ENCODE measurements at regions not wholly inside any gene's neighbourhood (a gene's known extent, or its start where the extent isn't known, plus 50 kb on each side); places are given as distances from the start of the nearest gene placed in this dataset.

DNA sequence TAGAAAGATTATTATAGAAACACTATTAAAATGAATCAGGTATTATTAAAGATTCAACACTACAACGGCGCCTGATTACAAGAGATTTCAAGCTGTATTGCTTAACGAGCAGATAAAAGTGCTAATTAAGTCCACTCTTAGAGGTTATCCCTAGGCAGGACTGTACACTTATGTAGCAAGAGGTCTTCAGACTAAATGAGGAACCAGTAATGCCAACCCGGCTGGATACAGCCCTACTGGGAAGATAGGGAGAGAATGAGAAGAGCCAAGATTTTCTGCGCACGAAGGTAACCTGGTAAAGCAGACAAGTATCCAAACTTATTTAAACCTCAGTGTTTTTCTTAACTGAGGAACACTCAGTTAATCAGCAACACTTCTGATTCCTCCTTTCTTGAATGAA is 115.7 kb upstream of the HIVEP3 start:
- TF ChIP-seq, protein P1, sequence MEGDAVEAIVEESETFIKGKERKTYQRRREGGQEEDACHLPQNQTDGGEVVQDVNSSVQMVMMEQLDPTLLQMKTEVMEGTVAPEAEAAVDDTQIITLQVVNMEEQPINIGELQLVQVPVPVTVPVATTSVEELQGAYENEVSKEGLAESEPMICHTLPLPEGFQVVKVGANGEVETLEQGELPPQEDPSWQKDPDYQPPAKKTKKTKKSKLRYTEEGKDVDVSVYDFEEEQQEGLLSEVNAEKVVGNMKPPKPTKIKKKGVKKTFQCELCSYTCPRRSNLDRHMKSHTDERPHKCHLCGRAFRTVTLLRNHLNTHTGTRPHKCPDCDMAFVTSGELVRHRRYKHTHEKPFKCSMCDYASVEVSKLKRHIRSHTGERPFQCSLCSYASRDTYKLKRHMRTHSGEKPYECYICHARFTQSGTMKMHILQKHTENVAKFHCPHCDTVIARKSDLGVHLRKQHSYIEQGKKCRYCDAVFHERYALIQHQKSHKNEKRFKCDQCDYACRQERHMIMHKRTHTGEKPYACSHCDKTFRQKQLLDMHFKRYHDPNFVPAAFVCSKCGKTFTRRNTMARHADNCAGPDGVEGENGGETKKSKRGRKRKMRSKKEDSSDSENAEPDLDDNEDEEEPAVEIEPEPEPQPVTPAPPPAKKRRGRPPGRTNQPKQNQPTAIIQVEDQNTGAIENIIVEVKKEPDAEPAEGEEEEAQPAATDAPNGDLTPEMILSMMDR (IDR thresholded peaks at IDR 0.05; ENCODE audit: low read depth, low read length, missing control alignments): no peak
- Histone ChIP-seq H3K36me3 (replicated peaks) (no peaks in the 10 kb centered on the region), H3K4me3 (ENCODE audit: low read depth, low read length) (peak overlapping the region; percentile 82), H3K27ac (no peak overlapping the region), H3K27me3 (replicated peaks) (no peaks in the 10 kb centered on the region)
- DNase-seq: no peak
- in situ Hi-C loops (cut with HindIII; ENCODE audit: low pct_ligation_motif_present, low sequenced_read_pairs): no loop called here

DNA sequence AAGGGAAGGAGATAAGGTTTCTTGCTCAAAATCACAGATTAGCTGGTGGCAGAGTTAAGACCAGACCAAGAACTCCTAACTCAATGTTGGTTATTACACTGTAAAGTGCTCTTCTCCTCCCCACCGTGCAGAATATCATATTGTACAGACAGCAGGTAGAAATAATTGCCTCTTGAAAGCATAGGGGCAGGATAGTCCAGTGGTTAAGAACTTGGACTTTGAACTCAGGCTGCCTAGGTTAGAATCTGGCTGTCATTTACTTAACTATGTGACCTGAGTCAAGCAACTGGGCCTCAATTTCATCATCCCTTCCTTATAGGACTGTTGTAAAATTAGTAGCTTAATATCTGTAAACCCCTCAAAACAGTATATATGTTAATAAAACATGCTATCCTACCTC is 114.9 kb upstream of the HIVEP3 start:
- Histone ChIP-seq H3K27me3 (replicated peaks) (no peaks in the 10 kb centered on the region), H3K27ac (no peak overlapping the region), H3K36me3 (replicated peaks) (no peaks in the 10 kb centered on the region), H3K4me3 (ENCODE audit: low read depth, low read length) (no peak overlapping the region)
- TF ChIP-seq, protein P1 (IDR thresholded peaks at IDR 0.05; ENCODE audit: low read depth, low read length, missing control alignments): no peak
- no peak for DNase-seq
- in situ Hi-C loops (cut with HindIII; ENCODE audit: low pct_ligation_motif_present, low sequenced_read_pairs): no loop called here

DNA sequence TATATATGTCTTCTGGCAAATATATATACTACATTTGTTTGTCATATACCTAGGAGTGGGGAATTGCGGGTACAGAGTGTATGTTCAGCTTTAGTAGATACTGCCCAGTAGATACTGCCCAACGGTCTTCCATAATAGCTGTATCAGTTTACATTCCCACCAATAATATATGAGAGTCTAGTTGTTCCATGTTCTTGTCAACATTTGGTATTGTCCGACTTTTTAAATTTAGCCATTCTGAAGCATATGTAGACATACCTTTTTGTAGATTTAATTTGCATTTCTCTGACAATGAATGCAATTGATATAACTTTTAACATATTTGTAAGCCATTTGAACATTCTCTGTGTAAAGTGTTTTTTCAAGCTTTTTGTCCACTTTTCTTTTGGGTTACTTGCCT is 99.0 kb upstream of the HIVEP3 start:
- no peak overlapping the region for H3K27ac ChIP-seq
- H3K36me3 ChIP-seq (replicated peaks): no peaks in the 10 kb centered on the region
- no peak for DNase-seq
- H3K4me3 ChIP-seq (ENCODE audit: low read depth, low read length): no peak overlapping the region
- no peaks in the 10 kb centered on the region for H3K27me3 ChIP-seq (replicated peaks)
- TF ChIP-seq, protein P1 (IDR thresholded peaks at IDR 0.05; ENCODE audit: low read depth, low read length, missing control alignments): no peak
- in situ Hi-C loops (cut with HindIII; ENCODE audit: low pct_ligation_motif_present, low sequenced_read_pairs): no loop called here

DNA sequence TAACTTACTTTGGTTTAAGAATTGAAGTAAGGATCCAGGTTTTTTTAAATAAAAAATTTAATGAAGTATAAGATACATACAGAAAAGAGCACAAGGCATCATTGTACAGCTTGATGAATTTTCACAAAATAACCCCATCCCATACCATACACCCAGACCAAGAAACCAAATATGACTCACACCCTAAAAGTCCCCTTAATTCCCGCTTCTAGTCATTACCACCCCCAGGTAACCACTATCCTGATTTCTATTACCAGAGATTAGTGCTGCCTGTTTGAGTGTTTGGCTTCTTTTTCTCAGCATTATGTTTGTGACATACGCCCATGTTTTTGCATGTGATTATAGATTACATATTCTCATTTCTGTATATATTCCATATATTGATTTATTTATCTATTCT is 98.5 kb upstream of the HIVEP3 start:
- Histone ChIP-seq H3K36me3 (replicated peaks) (no peaks in the 10 kb centered on the region), H3K27me3 (replicated peaks) (no peaks in the 10 kb centered on the region), H3K4me3 (ENCODE audit: low read depth, low read length) (no peak overlapping the region), H3K27ac (no peak overlapping the region)
- in situ Hi-C loops (cut with HindIII; ENCODE audit: low pct_ligation_motif_present, low sequenced_read_pairs): no loop called here
- TF ChIP-seq, protein P1 (IDR thresholded peaks at IDR 0.05; ENCODE audit: low read depth, low read length, missing control alignments): no peak
- no peak for DNase-seq

DNA sequence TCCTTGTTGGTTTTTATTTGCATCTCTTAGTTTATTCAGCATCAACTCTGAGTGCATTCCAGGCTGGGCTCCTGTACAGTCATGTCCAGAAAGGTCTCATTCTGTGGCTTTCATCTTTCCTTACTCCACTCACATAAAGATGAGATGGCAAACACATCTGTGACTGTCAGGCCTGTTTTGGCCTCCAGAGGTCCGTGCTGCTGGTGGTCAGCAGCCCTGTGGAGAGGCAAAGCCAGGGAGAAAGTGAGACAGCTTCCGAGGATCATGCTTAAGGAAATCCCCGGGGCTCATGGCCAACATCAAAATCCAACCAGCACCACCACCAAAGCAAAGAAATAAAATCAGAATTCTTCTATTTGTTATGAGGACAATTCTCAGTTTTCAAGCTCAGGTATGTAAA is 96.1 kb upstream of the HIVEP3 start:
- in situ Hi-C loops (cut with HindIII; ENCODE audit: low pct_ligation_motif_present, low sequenced_read_pairs): no loop called here

More for the DNA sequence above, 96.1 kb upstream of the HIVEP3 start:
- no peak for DNase-seq
- Histone ChIP-seq H3K4me3 (ENCODE audit: low read depth, low read length) (no peak overlapping the region), H3K36me3 (replicated peaks) (no peaks in the 10 kb centered on the region), H3K27ac (no peak overlapping the region), H3K27me3 (replicated peaks) (no peaks in the 10 kb centered on the region)
- TF ChIP-seq, protein P1 (IDR thresholded peaks at IDR 0.05; ENCODE audit: low read depth, low read length, missing control alignments): peak; percentile 21

All from brain microvascular endothelial cell (primary cell).